H1 (cell line): ENCODE measurements at regions not wholly inside any gene's neighbourhood (a gene's known extent, or its start where the extent isn't known, plus 50 kb on each side); places are given as distances from the start of the nearest gene placed in this dataset.

ENCODE experiments used
- CTCF ChIA-PET: fragments of 300-600 bp; sonication (Branson Sonifier 250); formaldehyde crosslinking; loops from one replicate; lab custom pipeline; 2021; ENCODE audit not compliant: partially characterized antibody; lab: Charles Lee
- POLR2A ChIA-PET: fragments of 300-600 bp; sonication (Branson Sonifier 250); formaldehyde crosslinking; loops from one replicate; lab custom pipeline; 2021; ENCODE audit warnings: inconsistent platforms; ENCODE audit not compliant: partially characterized antibody; lab: Charles Lee
- DNase-seq, 2 experiments: peaks; one replicate each; pipeline versions ENCODE4 v3.0.0 to v3.0.0-alpha.2; 2010 to 2022; ENCODE audit warnings: low spot score in 2 of 2, low read depth in 1 of 2, mixed read lengths in 1 of 2
- FAIRE-seq: peaks from 2 replicates; lab custom pipeline; 2011; peaks lifted over from hg19 to GRCh38; lab: Jason Lieb, UNC
- H2AFZ ChIP-seq: 2 replicates; pipeline ENCODE4 v1.8.1; 2012; ENCODE audit warnings: low read length, inconsistent platforms
- H2AK5ac ChIP-seq: 2 replicates; pipeline ENCODE4 v1.6.1; 2013; ENCODE audit warnings: low read depth, low read length
- H2BK120ac ChIP-seq: replicated peaks from 2 replicates; pipeline ENCODE3; 2013; ENCODE audit warnings: low read depth, low read length, inconsistent platforms
- H2BK12ac ChIP-seq: 2 replicates; pipeline ENCODE4 v1.6.1; 2013; ENCODE audit warnings: low read depth, low read length
- H2BK15ac ChIP-seq: 2 replicates; pipeline ENCODE4 v1.6.1; 2013; ENCODE audit warnings: low read length
- H2BK20ac ChIP-seq: 2 replicates; pipeline ENCODE4 v1.6.1; 2013; ENCODE audit warnings: low read length
- H2BK5ac ChIP-seq: 2 replicates; pipeline ENCODE4 v1.6.1; 2013; ENCODE audit warnings: low read depth, low read length
- H3K14ac ChIP-seq: 2 replicates; pipeline ENCODE4 v1.6.1; 2013; ENCODE audit warnings: inconsistent platforms; ENCODE audit not compliant: insufficient read length
- H3K18ac ChIP-seq: 2 replicates; pipeline ENCODE4 v1.6.1; 2013; ENCODE audit warnings: low read length; ENCODE audit errors: extremely low read depth
- H3K23ac ChIP-seq: 2 replicates; pipeline ENCODE4 v1.6.1; 2013; ENCODE audit warnings: inconsistent platforms; ENCODE audit not compliant: insufficient read length
- H3K23me2 ChIP-seq: 2 replicates; pipeline ENCODE4 v1.6.1; 2013; ENCODE audit warnings: low read depth, low read length
- H3K27ac ChIP-seq: 2 replicates; pipeline ENCODE4 v1.6.1; 2011; ENCODE audit warnings: low read depth, low read length, inconsistent platforms
- H3K27me3 ChIP-seq, 4 experiments: replicated peaks in 1 of 4; 1 replicate in 1 of 4; 2 replicates in 3 of 4; pipeline versions ENCODE4 v1.6.1 to v1.8.1; 2011 to 2013; ENCODE audit warnings: low read length in 3 of 4, mild to moderate bottlenecking in 3 of 4, inconsistent platforms in 2 of 4, mixed read lengths in 2 of 4, moderate library complexity in 1 of 4; ENCODE audit not compliant: control insufficient read depth in 3 of 4, insufficient read depth in 3 of 4; ENCODE audit errors: extremely low read depth in 1 of 4
- H3K36me3 ChIP-seq, 4 experiments: 2 replicates each; pipeline versions ENCODE4 v1.6.1 to v1.8.1; 2011 to 2013; ENCODE audit warnings: mild to moderate bottlenecking in 4 of 4, low read length in 3 of 4, moderate library complexity in 2 of 4, control low read depth in 1 of 4, inconsistent platforms in 1 of 4; ENCODE audit not compliant: insufficient read depth in 4 of 4, control insufficient read depth in 2 of 4
- H3K4ac ChIP-seq: replicated peaks from 2 replicates; pipeline ENCODE3; 2013; ENCODE audit warnings: low read length, low read depth, mixed read lengths, inconsistent platforms; ENCODE audit not compliant: insufficient read length
- H3K4me1 ChIP-seq, 4 experiments: replicated peaks in 1 of 4; 1 replicate in 1 of 4; 2 replicates in 3 of 4; pipeline versions ENCODE4 v1.6.1 to v1.8.1; 2011 to 2013; ENCODE audit warnings: low read length in 3 of 4, inconsistent platforms in 2 of 4, mixed read lengths in 1 of 4; ENCODE audit not compliant: insufficient read depth in 4 of 4, control insufficient read depth in 3 of 4
- H3K4me2 ChIP-seq, 2 experiments: 2 replicates each; pipeline versions ENCODE4 v1.6.1 to v1.8.1; 2011 to 2013; ENCODE audit warnings: low read depth in 2 of 2, low read length in 2 of 2, control low read depth in 1 of 2, inconsistent platforms in 1 of 2, mild to moderate bottlenecking in 1 of 2; ENCODE audit not compliant: insufficient read depth in 1 of 2
- H3K4me3 ChIP-seq, 4 experiments: fragments of 200-600, 300-600 bp in 1 of 4; sonication (generic), shearing (Covaris generic), sonication (Bioruptor Twin) in 1 of 4; 2 replicates each; pipeline versions ENCODE4 v1.5.1 to v1.8.1; 2011 to 2016; ENCODE audit warnings: low read length in 4 of 4, low read depth in 3 of 4, control low read depth in 2 of 4, inconsistent platforms in 2 of 4, mild to moderate bottlenecking in 2 of 4, mixed read lengths in 1 of 4, moderate library complexity in 1 of 4; ENCODE audit not compliant: insufficient read depth in 2 of 4; ENCODE audit errors: extremely low read depth in 1 of 4
- H3K56ac ChIP-seq: replicated peaks from 2 replicates; pipeline ENCODE3; 2013; ENCODE audit warnings: low read depth, mild to moderate bottlenecking, mixed read lengths, low read length, inconsistent platforms; ENCODE audit not compliant: insufficient read length
- H3K79me1 ChIP-seq: 2 replicates; pipeline ENCODE4 v1.6.1; 2013; ENCODE audit warnings: low read depth, low read length, control low read depth
- H3K79me2 ChIP-seq, 2 experiments: 2 replicates each; pipeline versions ENCODE4 v1.6.1 to v1.8.1; 2012 to 2013; ENCODE audit warnings: low read length in 2 of 2, mild to moderate bottlenecking in 2 of 2, inconsistent platforms in 1 of 2; ENCODE audit not compliant: insufficient read depth in 2 of 2, control insufficient read depth in 1 of 2
- H3K9ac ChIP-seq, 4 experiments: replicated peaks in 1 of 4; 1 replicate in 1 of 4; 2 replicates in 3 of 4; pipeline versions ENCODE4 v1.6.1 to v1.8.1; 2011 to 2013; ENCODE audit warnings: low read depth in 3 of 4, low read length in 3 of 4, control low read depth in 2 of 4, mild to moderate bottlenecking in 2 of 4, moderate library complexity in 2 of 4, inconsistent platforms in 1 of 4; ENCODE audit errors: extremely low read depth in 1 of 4
- H3K9me3 ChIP-seq, 2 experiments: 2 replicates each; pipeline versions ENCODE4 v1.6.1 to v1.8.1; 2012 to 2013; ENCODE audit warnings: mild to moderate bottlenecking in 2 of 2, moderate library complexity in 2 of 2, control low read depth in 1 of 2, inconsistent platforms in 1 of 2, low read depth in 1 of 2, low read length in 1 of 2, mixed read lengths in 1 of 2; ENCODE audit not compliant: insufficient read depth in 2 of 2
- H4K20me1 ChIP-seq, 2 experiments: replicated peaks in 1 of 2; 2 replicates each; pipeline versions ENCODE3 to v1.8.1; 2011 to 2013; ENCODE audit warnings: inconsistent platforms in 2 of 2, low read length in 2 of 2, mild to moderate bottlenecking in 1 of 2; ENCODE audit not compliant: insufficient read depth in 2 of 2, control insufficient read depth in 1 of 2
- H4K5ac ChIP-seq: 2 replicates; pipeline ENCODE4 v1.6.1; 2013; ENCODE audit warnings: low read length, low read depth, mixed read lengths, inconsistent platforms; ENCODE audit not compliant: insufficient read length
- H4K8ac ChIP-seq: 2 replicates; pipeline ENCODE4 v1.8.0; 2013; ENCODE audit warnings: mild to moderate bottlenecking, moderate library complexity, low read length, inconsistent platforms; ENCODE audit not compliant: insufficient read depth; ENCODE audit errors: extremely low read depth
- H4K91ac ChIP-seq: replicated peaks from 2 replicates; pipeline ENCODE3; 2013; ENCODE audit warnings: low read length, mixed read lengths, inconsistent platforms; ENCODE audit not compliant: insufficient read length
- BACH1 ChIP-seq: IDR thresholded peaks from 2 replicates; pipeline ENCODE4 v1.6.1; 2012; ENCODE audit warnings: low read length, improper control_type of control experiment
- E2F6 ChIP-seq: IDR thresholded peaks from 2 replicates; pipeline ENCODE4 v1.6.1; 2012; ENCODE audit warnings: inconsistent platforms
- MAFK ChIP-seq: IDR thresholded peaks from 2 replicates; pipeline ENCODE4 v1.6.1; 2012; ENCODE audit warnings: low read depth, mild to moderate bottlenecking, improper control_type of control experiment, low read length
- SAP30 ChIP-seq: fragments of 300-600 bp; sonication (generic); IDR thresholded peaks from 2 replicates; pipeline ENCODE4 v1.7.1; 2012; ENCODE audit warnings: low read length, moderate library complexity, mild to moderate bottlenecking, inconsistent platforms; ENCODE audit not compliant: insufficient read depth, insufficient replicate concordance
- WGBS, 2 experiments: shearing (Covaris generic) in 1 of 2; methylation state at CpG; one replicate each; pipeline versions ENCODE4 v1.1.6 to v1.1.7; 2013 to 2015; ENCODE audit warnings: low lambda C conversion rate in 2 of 2, mixed read lengths in 2 of 2, inconsistent platforms in 1 of 2, low coverage in 1 of 2, missing lambda C conversion rate in 1 of 2; ENCODE audit not compliant: insufficient replicate concordance in 2 of 2, insufficient coverage in 1 of 2, insufficient read length in 1 of 2; ENCODE audit errors: extremely low coverage in 1 of 2, missing lambda C conversion rate in 1 of 2; 5-methylcytosine and 5-hydroxymethylcytosine counted together

- no peaks in the 10 kb centered on the region for H3K27me3 ChIP-seq
- no peak overlapping the region for H2AK5ac ChIP-seq
- no peak overlapping the region for H3K4me2 ChIP-seq
- no peak overlapping the region for H3K56ac ChIP-seq
- TF ChIP-seq E2F6 (no peak), MAFK (no peak), SAP30 (no peak), BACH1 (no peak)
- TF ChIP-seq, all 59 proteins: peak for 0
- Histone ChIP-seq H3K4ac (no peak overlapping the region), H2BK15ac (no peak overlapping the region), H4K5ac (no peak overlapping the region), H2AFZ (no peak overlapping the region), H3K27ac (no peak overlapping the region), H2BK5ac (no peak overlapping the region), H3K23me2 (no peaks in the 10 kb centered on the region), H3K9me3 (peaks cover 11 to 12% of the 10 kb centered on the region in 2 experiments; a peak in 3 of 4 replicates), H3K79me1 (no peaks in the 10 kb centered on the region), H3K9ac (no peak overlapping the region), H4K20me1 (no peaks in the 10 kb centered on the region), H3K14ac (no peak overlapping the region), H3K18ac (no peak overlapping the region), H3K36me3 (no peaks in the 10 kb centered on the region), H2BK20ac (no peak overlapping the region), H2BK12ac (no peak overlapping the region), H3K79me2 (no peaks in the 10 kb centered on the region), H4K91ac (no peak overlapping the region), H4K8ac (no peak overlapping the region), H2BK120ac (no peak overlapping the region), H3K4me3 (no peak overlapping the region), H3K4me1 (no peaks in the 10 kb centered on the region; a peak in 1 of 7 replicates), H3K23ac (no peak overlapping the region)
- ChIA-PET CTCF (no interaction called here), POLR2A (no interaction called here)
- 95% methylated on average over 1 of the region's 1 CpG; no CpG with 5 or more reads in 1 of the 2 experiments for WGBS, 2 experiments
- DNase-seq (no peak), FAIRE-seq (no peak)
Observed at GRCh38 chr4:18556402-18556801, 534.8 kb upstream of the LCORL start.
